Hepatocyte (in vitro differentiated cells): ENCODE measurements at regions not wholly inside any gene's neighbourhood (a gene's known extent, or its start where the extent isn't known, plus 50 kb on each side); places are given as distances from the start of the nearest gene placed in this dataset.

ENCODE experiments used
- CTCF ChIP-seq: fragments of 200-600 bp; sonication (generic); IDR thresholded peaks from 2 replicates; pipeline ENCODE4 v1.5.1; 2016; ENCODE audit warnings: antibody characterized with exemption, mild to moderate bottlenecking; ENCODE audit not compliant: poor library complexity
- EZH2phosphoT487 ChIP-seq: fragments of 200-600 bp; sonication (generic); IDR thresholded peaks from one replicate; pipeline ENCODE4 v1.6.1; 2018; ENCODE audit warnings: antibody characterized with exemption, mild to moderate bottlenecking, low read depth, moderate library complexity; ENCODE audit not compliant: unreplicated experiment, severe bottlenecking

- TF ChIP-seq EZH2phosphoT487 (no peak), CTCF (no peak)
These were observed 240.0 kb upstream of the SEMA6D start for GRCh38 chr15:47477341-47477740.
